ENCODE measurements at regions not wholly inside any gene's neighbourhood (a gene's known extent, or its start where the extent isn't known, plus 50 kb on each side); places are given as distances from the start of the nearest gene placed in this dataset.

DNA sequence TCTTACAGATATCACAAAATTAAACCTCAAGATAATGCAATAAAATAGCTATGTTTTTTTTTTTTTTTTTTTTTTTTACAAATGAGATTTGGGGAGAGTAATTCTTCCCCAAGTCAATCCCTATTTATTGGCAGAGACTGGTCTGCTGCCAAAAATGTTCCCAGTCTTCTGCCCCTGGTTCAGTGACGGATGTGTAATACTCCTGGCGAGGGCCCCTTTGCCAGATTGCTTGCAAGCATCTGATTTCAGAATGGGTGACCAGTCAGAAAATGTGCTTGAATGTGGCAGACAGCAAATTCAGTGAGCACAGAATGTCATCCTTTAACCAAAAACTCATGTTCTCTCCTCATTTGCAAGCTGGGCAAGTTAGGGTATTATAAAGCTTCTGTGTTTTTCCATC is 363.8 kb upstream of the MTNR1B start:
- TF ChIP-seq, protein P1, sequence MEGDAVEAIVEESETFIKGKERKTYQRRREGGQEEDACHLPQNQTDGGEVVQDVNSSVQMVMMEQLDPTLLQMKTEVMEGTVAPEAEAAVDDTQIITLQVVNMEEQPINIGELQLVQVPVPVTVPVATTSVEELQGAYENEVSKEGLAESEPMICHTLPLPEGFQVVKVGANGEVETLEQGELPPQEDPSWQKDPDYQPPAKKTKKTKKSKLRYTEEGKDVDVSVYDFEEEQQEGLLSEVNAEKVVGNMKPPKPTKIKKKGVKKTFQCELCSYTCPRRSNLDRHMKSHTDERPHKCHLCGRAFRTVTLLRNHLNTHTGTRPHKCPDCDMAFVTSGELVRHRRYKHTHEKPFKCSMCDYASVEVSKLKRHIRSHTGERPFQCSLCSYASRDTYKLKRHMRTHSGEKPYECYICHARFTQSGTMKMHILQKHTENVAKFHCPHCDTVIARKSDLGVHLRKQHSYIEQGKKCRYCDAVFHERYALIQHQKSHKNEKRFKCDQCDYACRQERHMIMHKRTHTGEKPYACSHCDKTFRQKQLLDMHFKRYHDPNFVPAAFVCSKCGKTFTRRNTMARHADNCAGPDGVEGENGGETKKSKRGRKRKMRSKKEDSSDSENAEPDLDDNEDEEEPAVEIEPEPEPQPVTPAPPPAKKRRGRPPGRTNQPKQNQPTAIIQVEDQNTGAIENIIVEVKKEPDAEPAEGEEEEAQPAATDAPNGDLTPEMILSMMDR (IDR thresholded peaks at IDR 0.05), result no peak
- no peak for TF ChIP-seq POLR2A (IDR thresholded peaks at IDR 0.05)

Data from esophagus squamous epithelium (tissue), 4 donors.